T-cell (primary cell): ENCODE measurements at regions not wholly inside any gene's neighbourhood (a gene's known extent, or its start where the extent isn't known, plus 50 kb on each side); places are given as distances from the start of the nearest gene placed in this dataset.

ENCODE experiments used
- ATAC-seq, 4 experiments: fragments of 200-7000 bp in 3 of 4; fragments of 150-1000 bp in 1 of 4; cut with Tn5 transposase; replicated peaks in 1 of 4; 1 replicate in 3 of 4; 2 replicates in 1 of 4; pipeline ENCODE4 v1.10.0; 2021; ENCODE audit warnings: moderate library complexity in 3 of 4, mild to moderate bottlenecking in 2 of 4, moderate number of reproducible peaks in 1 of 4
- CTCF ChIA-PET, 2 donors: fragments of 300-600 bp; sonication (Branson Sonifier 250); formaldehyde crosslinking; loops; one replicate each; lab custom pipeline; 2022; ENCODE audit warnings: antibody characterized with exemption in 2 of 2; lab: Charles Lee
- POLR2A ChIA-PET, 2 donors: fragments of 300-600 bp; sonication (Branson Sonifier 250); formaldehyde crosslinking; loops; one replicate each; lab custom pipeline; 2022; ENCODE audit warnings: antibody characterized with exemption in 2 of 2; lab: Charles Lee
- DNase-seq, 35 experiments: peaks; one replicate each; pipeline versions ENCODE4 v3.0.0 to v3.0.0-alpha.2; 2013 to 2023
- H3K27ac ChIP-seq: one replicate; pipeline ENCODE4 v1.5.1; 2013; ENCODE audit warnings: low read length
- H3K27me3 ChIP-seq, 2 experiments: replicated peaks in 1 of 2; 1 replicate in 1 of 2; 2 replicates in 1 of 2; pipeline versions ENCODE4 v1.6.1 to v1.7.0; 2013; ENCODE audit warnings: low read length in 1 of 2, mixed read lengths in 1 of 2; ENCODE audit not compliant: control insufficient read depth in 2 of 2, insufficient read depth in 2 of 2; ENCODE audit errors: extremely low read depth in 1 of 2
- H3K36me3 ChIP-seq, 2 donors: 1 replicate in 1 of 2; 2 replicates in 1 of 2; pipeline versions ENCODE4 v1.6.1 to v1.7.0; 2013; ENCODE audit warnings: low read length in 1 of 2; ENCODE audit not compliant: control insufficient read depth in 2 of 2, insufficient read depth in 1 of 2; ENCODE audit errors: extremely low read depth in 1 of 2
- H3K4me1 ChIP-seq, 2 experiments: 1 replicate in 1 of 2; 2 replicates in 1 of 2; pipeline versions ENCODE4 v1.6.1 to v1.7.0; 2013; ENCODE audit warnings: low read length in 2 of 2, mixed read lengths in 1 of 2; ENCODE audit not compliant: insufficient read depth in 2 of 2, control insufficient read depth in 1 of 2; ENCODE audit errors: extremely low read depth in 1 of 2
- H3K4me3 ChIP-seq, 2 donors: 1 replicate in 1 of 2; 2 replicates in 1 of 2; pipeline versions ENCODE4 v1.5.1 to v1.7.0; 2013; ENCODE audit warnings: mild to moderate bottlenecking in 2 of 2, low read length in 1 of 2, moderate library complexity in 1 of 2; ENCODE audit not compliant: control insufficient read depth in 1 of 2; ENCODE audit errors: extremely low read depth in 1 of 2
- H3K9me3 ChIP-seq: 2 replicates; pipeline ENCODE4 v1.7.0; 2013
- H3K27ac Mint-ChIP-seq, 2 donors: one replicate each; pipeline ENCODE4 v1.8.0; 2020 to 2021; ENCODE audit warnings: mild to moderate bottlenecking in 2 of 2, mixed read lengths in 2 of 2
- H3K27me3 Mint-ChIP-seq, 2 donors: one replicate each; pipeline ENCODE4 v1.8.0; 2021 to 2022; ENCODE audit warnings: mixed read lengths in 2 of 2
- H3K36me3 Mint-ChIP-seq: one replicate; pipeline ENCODE4 v1.8.0; 2021; ENCODE audit warnings: mixed read lengths
- H3K4me1 Mint-ChIP-seq, 3 donors: one replicate each; pipeline ENCODE4 v1.8.0; 2020 to 2022; ENCODE audit warnings: mixed read lengths in 3 of 3, mild to moderate bottlenecking in 1 of 3
- H3K4me3 Mint-ChIP-seq, 3 donors: one replicate each; pipeline ENCODE4 v1.8.0; 2020 to 2022; ENCODE audit warnings: mild to moderate bottlenecking in 3 of 3, mixed read lengths in 3 of 3, moderate library complexity in 3 of 3
- H3K9me3 Mint-ChIP-seq, 3 donors: one replicate each; pipeline ENCODE4 v1.8.0; 2020 to 2022; ENCODE audit warnings: mixed read lengths in 3 of 3
- WGBS: methylation state at CpG from one replicate; pipeline ENCODE4 v1.1.5; 2013; ENCODE audit warnings: missing lambda C conversion rate; ENCODE audit not compliant: insufficient coverage; 5-methylcytosine and 5-hydroxymethylcytosine counted together

DNA sequence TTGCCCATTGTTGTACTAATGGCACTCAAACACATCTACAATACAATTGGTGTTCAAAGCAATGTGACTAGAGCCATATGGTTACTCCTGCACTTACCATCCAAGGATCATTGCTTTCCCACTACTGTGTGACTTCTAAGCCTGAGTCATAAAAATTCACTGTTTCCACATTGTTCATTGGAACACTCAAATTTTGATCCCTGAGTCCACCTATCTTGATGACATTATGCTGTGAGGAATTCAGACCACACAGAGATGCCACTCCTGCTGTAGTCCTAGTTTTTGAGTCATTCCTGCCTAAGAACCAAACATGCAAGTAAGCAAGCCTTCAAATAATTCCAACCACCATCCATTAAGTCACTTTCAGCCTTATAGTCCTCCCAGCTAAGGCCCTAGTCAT is 176.2 kb downstream of the EFHB start:
- Histone ChIP-seq H3K27ac (no peak overlapping the region), H3K4me1 (no peaks in the 10 kb centered on the region), H3K36me3 (no peaks in the 10 kb centered on the region), H3K27me3 (no peaks in the 10 kb centered on the region), H3K9me3 (no peaks in the 10 kb centered on the region), H3K4me3 (no peak overlapping the region)
- no peak for DNase-seq
- ChIA-PET POLR2A (no interaction called here), CTCF (no interaction called here)
- H3K9me3 Mint-ChIP-seq, result peaks cover 2 to 13% (median 3%) of the 10 kb centered on the region in 3 donors
- H3K4me3 Mint-ChIP-seq, result no peak overlapping the region
- H3K4me1 Mint-ChIP-seq, result no peaks in the 10 kb centered on the region
- H3K27me3 Mint-ChIP-seq, result peaks cover 0 to 18% of the 10 kb centered on the region in 2 donors
- H3K27ac Mint-ChIP-seq, result no peak overlapping the region
- no peaks in the 10 kb centered on the region for H3K36me3 Mint-ChIP-seq
- no peak for ATAC-seq

DNA sequence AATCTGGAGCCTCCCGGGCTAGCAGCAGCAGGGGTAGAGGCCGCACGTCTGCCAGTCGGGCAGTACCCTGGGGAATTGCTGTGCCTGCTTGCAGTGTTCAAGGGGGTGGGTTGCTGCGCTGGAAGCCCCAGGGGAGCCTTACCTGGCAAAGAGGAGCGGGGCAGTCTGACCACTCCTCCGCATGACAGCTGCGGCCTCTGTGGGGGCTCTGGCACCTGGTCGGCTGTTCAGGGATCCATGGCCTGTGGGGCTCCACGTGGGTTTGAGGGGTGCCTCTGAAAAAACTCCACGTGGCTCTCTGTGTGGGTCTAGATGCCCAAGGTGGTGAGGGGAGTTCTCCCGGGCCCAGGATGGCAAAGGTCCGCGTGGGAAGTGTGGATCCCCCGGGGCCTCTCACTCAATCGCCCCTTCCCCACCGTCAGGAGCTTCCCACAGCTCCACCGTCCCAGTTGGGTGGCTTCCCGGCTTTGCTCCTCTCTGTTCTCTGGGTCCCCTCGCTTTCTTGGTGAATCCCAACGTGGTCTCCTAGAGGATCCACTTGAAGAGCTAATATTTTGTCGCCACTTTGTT is 184.5 kb downstream of the EFHB start:
- ChIA-PET CTCF (no interaction called here), POLR2A (no interaction called here)
- no peak overlapping the region for H3K27ac Mint-ChIP-seq
- Histone ChIP-seq H3K9me3 (no peaks in the 10 kb centered on the region), H3K27me3 (no peaks in the 10 kb centered on the region), H3K36me3 (no peaks in the 10 kb centered on the region), H3K4me1 (no peaks in the 10 kb centered on the region), H3K4me3 (no peak overlapping the region), H3K27ac (no peak overlapping the region)
- ATAC-seq (no peak), DNase-seq (no peak)
- no peaks in the 10 kb centered on the region for H3K27me3 Mint-ChIP-seq
- H3K4me1 Mint-ChIP-seq, result no peaks in the 10 kb centered on the region
- WGBS, result 87% methylated on average over 21 of the region's 22 CpGs
- no peaks in the 10 kb centered on the region for H3K36me3 Mint-ChIP-seq
- H3K9me3 Mint-ChIP-seq, result peaks cover 4 to 7% (median 6%) of the 10 kb centered on the region in 3 donors
- no peak overlapping the region for H3K4me3 Mint-ChIP-seq

DNA sequence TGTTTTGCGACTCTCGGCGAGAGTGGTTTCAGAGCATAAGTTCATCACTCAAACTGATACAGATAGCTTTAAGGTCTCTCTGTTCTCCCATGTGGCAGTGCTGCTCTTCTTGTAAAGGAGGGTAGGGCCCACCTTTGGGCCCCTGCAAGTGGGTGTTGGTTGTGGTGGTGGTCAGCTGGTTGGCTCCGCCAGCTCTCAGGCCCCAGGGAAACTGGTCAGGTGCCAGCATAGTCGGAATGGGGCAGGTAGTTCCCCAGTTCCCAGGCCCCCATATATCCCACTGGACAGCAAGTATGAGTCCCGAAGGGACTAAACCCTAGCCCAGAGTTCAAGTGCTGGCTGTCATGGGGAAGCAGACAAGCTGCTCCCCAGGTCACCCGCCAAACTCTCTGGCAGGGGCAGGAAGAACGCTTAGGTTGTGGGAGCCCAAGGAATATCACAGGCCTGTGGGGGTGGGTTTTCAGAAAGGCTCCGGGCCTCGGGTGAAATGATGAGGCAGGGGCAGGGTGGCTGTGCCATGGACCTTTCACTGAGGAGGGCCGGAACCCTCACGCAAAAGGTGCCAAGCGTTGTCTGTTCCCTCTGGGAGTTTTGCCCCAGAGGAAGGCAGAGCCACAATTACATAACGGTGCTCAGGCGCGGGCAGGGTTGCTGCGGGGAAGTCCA is 185.1 kb downstream of the EFHB start:
- Mint-ChIP-seq H3K9me3 (peaks cover 4 to 6% (median 4%) of the 10 kb centered on the region in 3 donors), H3K27ac (no peak overlapping the region), H3K4me3 (no peak overlapping the region), H3K36me3 (no peaks in the 10 kb centered on the region), H3K27me3 (no peaks in the 10 kb centered on the region), H3K4me1 (no peaks in the 10 kb centered on the region)
- ATAC-seq, result no peak
- H3K27me3 ChIP-seq, result no peaks in the 10 kb centered on the region
- H3K36me3 ChIP-seq, result no peaks in the 10 kb centered on the region
- no peaks in the 10 kb centered on the region for H3K9me3 ChIP-seq
- DNase-seq, result no peak
- H3K4me3 ChIP-seq, result no peak overlapping the region
- 96% methylated on average over 15 of the region's 17 CpGs for WGBS
- no peak overlapping the region for H3K27ac ChIP-seq
- ChIA-PET POLR2A (no interaction called here), CTCF (no interaction called here)
- no peaks in the 10 kb centered on the region for H3K4me1 ChIP-seq

DNA sequence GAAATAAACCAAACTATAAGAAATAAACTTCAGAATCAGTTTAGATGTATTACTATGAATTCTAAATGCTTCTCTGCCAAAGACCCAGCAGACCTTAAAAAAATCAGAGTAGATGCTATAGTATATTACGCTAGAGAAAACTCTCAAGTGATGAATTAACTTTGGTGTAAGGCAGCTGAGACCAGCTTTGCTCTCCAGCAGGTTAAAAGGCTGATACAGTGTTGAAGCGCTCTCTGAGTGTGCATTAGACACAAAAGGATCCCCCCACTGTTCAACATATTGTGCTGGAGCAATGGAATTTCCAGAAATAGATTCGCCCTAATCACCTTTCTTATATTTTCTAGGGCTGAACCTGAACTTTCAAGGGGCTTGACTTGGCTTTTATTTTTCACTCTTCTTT is 190.0 kb downstream of the EFHB start:
- Histone ChIP-seq H3K4me3 (no peak overlapping the region), H3K36me3 (no peaks in the 10 kb centered on the region), H3K9me3 (no peaks in the 10 kb centered on the region), H3K27me3 (no peaks in the 10 kb centered on the region), H3K4me1 (no peaks in the 10 kb centered on the region), H3K27ac (no peak overlapping the region)
- Mint-ChIP-seq H3K27me3 (peaks cover 5 to 9% of the 10 kb centered on the region in 2 donors), H3K9me3 (no peaks in the 10 kb centered on the region), H3K27ac (no peak overlapping the region), H3K4me1 (no peaks in the 10 kb centered on the region), H3K4me3 (no peak overlapping the region), H3K36me3 (no peaks in the 10 kb centered on the region)
- ATAC-seq (no peak), DNase-seq (no peak)
- CTCF ChIA-PET, result no interaction called here
- POLR2A ChIA-PET, result no interaction called here
- 80% methylated on average over 2 of the region's 3 CpGs for WGBS

DNA sequence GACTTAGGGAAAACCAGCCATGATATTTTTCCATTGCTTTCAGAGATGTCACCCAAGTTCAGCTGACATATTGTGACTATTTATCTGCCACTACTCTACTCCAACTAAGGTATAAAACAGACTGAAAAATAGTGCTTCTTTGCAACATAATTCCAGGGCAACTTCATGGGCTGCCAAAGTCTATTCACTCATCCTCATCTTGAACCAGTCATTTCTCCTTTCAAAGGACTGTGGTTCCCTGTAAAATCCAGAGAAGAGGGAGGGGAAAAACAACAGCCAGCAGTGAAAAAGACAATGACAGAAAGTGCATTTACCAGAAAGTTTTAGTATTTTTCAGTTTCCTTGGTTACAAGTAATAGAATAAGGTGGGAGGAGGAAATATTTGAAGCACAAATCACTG is 191.1 kb downstream of the EFHB start:
- H3K27me3 ChIP-seq, result no peaks in the 10 kb centered on the region
- no peaks in the 10 kb centered on the region for H3K36me3 Mint-ChIP-seq
- ChIA-PET POLR2A (no interaction called here), CTCF (no interaction called here)
- H3K9me3 ChIP-seq, result no peaks in the 10 kb centered on the region
- no peak overlapping the region for H3K4me3 Mint-ChIP-seq
- no peak overlapping the region for H3K27ac ChIP-seq
- peaks cover 5 to 9% of the 10 kb centered on the region in 2 donors for H3K27me3 Mint-ChIP-seq
- H3K4me3 ChIP-seq, result no peak overlapping the region
- DNase-seq (no peak), ATAC-seq (no peak)
- H3K4me1 Mint-ChIP-seq, result no peaks in the 10 kb centered on the region
- H3K4me1 ChIP-seq, result no peaks in the 10 kb centered on the region
- H3K27ac Mint-ChIP-seq, result no peak overlapping the region
- H3K9me3 Mint-ChIP-seq, result no peaks in the 10 kb centered on the region
- no peaks in the 10 kb centered on the region for H3K36me3 ChIP-seq

DNA sequence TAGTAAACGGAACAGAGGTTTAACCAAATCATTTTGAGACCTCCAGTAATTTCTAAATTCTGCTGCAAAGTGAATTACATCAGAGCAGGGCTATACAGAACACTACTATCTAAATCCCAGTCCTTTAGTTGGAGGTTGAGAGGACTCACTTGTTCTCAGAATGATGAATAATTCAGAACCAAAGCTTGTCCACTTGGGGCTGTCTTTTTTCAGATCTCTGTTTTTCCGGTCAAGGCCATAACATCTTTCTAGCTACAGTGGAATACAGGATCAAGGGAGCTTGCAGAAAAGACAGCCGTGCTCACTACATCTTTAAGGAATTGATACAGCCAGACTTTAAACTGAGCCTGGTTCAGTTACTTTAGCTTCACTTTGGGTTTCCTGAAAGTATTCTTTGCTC is 194.5 kb downstream of the EFHB start:
- no peaks in the 10 kb centered on the region for H3K9me3 Mint-ChIP-seq
- Histone ChIP-seq H3K4me1 (no peaks in the 10 kb centered on the region), H3K27me3 (no peaks in the 10 kb centered on the region), H3K36me3 (no peaks in the 10 kb centered on the region), H3K4me3 (no peak overlapping the region), H3K9me3 (no peaks in the 10 kb centered on the region), H3K27ac (no peak overlapping the region)
- ChIA-PET POLR2A (interaction anchor here in 1 of 2 donors (0.6 kb wide), 1 partner anchor 17 kb away, joined by 3 read pairs; no protein-coding TSS in a partner anchor), CTCF (no interaction called here)
- H3K27me3 Mint-ChIP-seq, result peaks cover 9 to 15% of the 10 kb centered on the region in 2 donors
- ATAC-seq (no peak), DNase-seq (no peak)
- no peak overlapping the region for H3K4me3 Mint-ChIP-seq
- H3K27ac Mint-ChIP-seq, result no peak overlapping the region
- H3K4me1 Mint-ChIP-seq, result no peaks in the 10 kb centered on the region
- WGBS, result 80% methylated on average over 1 of the region's 3 CpGs
- H3K36me3 Mint-ChIP-seq, result no peaks in the 10 kb centered on the region
